Right lobe of liver (tissue), 6 donors: ENCODE measurements at regions not wholly inside any gene's neighbourhood (a gene's known extent, or its start where the extent isn't known, plus 50 kb on each side); places are given as distances from the start of the nearest gene placed in this dataset.

Experiments used
- ATAC-seq, 4 donors: fragments of 200-7000 bp; cut with Tn5 transposase; one replicate each; pipeline ENCODE4 v1.9.1; 2020; ENCODE audit warnings: mild to moderate bottlenecking in 4 of 4, moderate library complexity in 4 of 4
- DNase-seq, 3 donors: peaks; one replicate each; pipeline ENCODE4 v3.0.0-alpha.2; 2020
- H3K27ac ChIP-seq, 3 donors: fragments of 200-600 bp; one replicate each; pipeline ENCODE4 v1.8.0; 2022
- H3K27me3 ChIP-seq, 2 donors: fragments of 200-600 bp; one replicate each; pipeline ENCODE4 v1.8.0; 2022
- H3K36me3 ChIP-seq, 4 donors: fragments of 200-600 bp; sonication (generic) in 1 of 4; one replicate each; pipeline versions ENCODE4 v1.5.1 to v1.8.0; 2017 to 2022; ENCODE audit warnings: control low read depth in 1 of 4
- H3K4me1 ChIP-seq, 4 donors: fragments of 200-600 bp; sonication (generic) in 1 of 4; one replicate each; pipeline versions ENCODE4 v1.5.1 to v1.8.0; 2017 to 2022; ENCODE audit warnings: control low read depth in 1 of 4
- H3K4me3 ChIP-seq, 3 donors: fragments of 200-600 bp; one replicate each; pipeline ENCODE4 v1.8.0; 2022
- H3K9me3 ChIP-seq, 4 donors: fragments of 200-600 bp; sonication (generic) in 1 of 4; one replicate each; pipeline versions ENCODE4 v1.5.1 to v1.8.0; 2017 to 2022; ENCODE audit warnings: control low read depth in 1 of 4
- CTCF ChIP-seq, 4 donors: fragments of 200-600 bp in 3 of 4; fragments of 450-650 bp in 1 of 4; IDR thresholded peaks; one replicate each; pipeline versions ENCODE4 v1.5.1 to v1.8.0; 2016 to 2022; ENCODE audit warnings: antibody characterized with exemption in 4 of 4, mild to moderate bottlenecking in 2 of 4
- POLR2A ChIP-seq: fragments of 450-650 bp; IDR thresholded peaks from one replicate; pipeline ENCODE4 v1.6.1; 2017; ENCODE audit warnings: antibody characterized with exemption, mild to moderate bottlenecking
- WGBS: methylation state at CpG from one replicate; pipeline ENCODE4 v1.1.6; 2018; ENCODE audit warnings: low coverage, low lambda C conversion rate; ENCODE audit not compliant: insufficient coverage; ENCODE audit errors: missing lambda C conversion rate; 5-methylcytosine and 5-hydroxymethylcytosine counted together
- intact Hi-C, 2 donors: fragments of 100-400 bp; cut with DNase I; formaldehyde crosslinking; loops; one replicate each; pipeline versions ENCODE4 v1.11.2 to v1.14.1; 2022
- donor health status: DM: no; HTN: yes; CAD: no.
- donor health status: DM: no; HTN: no; CAD: no.
- donor health status: DM: no; HTN: no; CAD: no.
- donor health status: DM: no; HTN: yes; CAD: no.
- donor health status: DM: no; HTN: yes; CAD: no.

DNA sequence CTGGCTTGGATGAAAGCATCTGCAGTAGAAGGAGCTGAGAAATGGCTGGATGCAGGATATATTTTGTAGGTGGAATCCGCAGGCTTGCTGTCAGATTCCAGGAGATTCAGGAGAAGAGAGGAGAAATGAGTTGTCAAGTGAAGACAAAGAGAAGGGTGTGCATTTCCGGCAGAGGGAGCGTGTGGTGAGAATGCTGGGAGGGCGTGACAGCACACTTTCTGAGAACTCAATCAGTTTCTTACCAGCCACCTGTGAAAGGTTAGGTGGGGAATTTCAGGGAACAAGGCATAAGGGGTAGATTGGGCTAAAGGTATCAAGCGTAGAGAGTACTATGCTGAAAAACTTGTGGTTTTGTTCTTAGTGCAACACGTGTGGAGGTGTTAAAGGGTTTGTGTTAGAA is 199.3 kb upstream of the ANKH start:
- no peak for TF ChIP-seq POLR2A
- no peak for TF ChIP-seq CTCF (IDR thresholded peaks at IDR 0.05)
- Histone ChIP-seq H3K27me3 (no peaks in the 10 kb centered on the region), H3K4me3 (no peak overlapping the region), H3K4me1 (no peaks in the 10 kb centered on the region), H3K9me3 (no peaks in the 10 kb centered on the region), H3K27ac (no peak overlapping the region), H3K36me3 (no peaks in the 10 kb centered on the region)
- intact Hi-C loops: no loop called here
- WGBS: 68% methylated on average over 6 of the region's 6 CpGs
- DNase-seq (no peak), ATAC-seq (no peak)

DNA sequence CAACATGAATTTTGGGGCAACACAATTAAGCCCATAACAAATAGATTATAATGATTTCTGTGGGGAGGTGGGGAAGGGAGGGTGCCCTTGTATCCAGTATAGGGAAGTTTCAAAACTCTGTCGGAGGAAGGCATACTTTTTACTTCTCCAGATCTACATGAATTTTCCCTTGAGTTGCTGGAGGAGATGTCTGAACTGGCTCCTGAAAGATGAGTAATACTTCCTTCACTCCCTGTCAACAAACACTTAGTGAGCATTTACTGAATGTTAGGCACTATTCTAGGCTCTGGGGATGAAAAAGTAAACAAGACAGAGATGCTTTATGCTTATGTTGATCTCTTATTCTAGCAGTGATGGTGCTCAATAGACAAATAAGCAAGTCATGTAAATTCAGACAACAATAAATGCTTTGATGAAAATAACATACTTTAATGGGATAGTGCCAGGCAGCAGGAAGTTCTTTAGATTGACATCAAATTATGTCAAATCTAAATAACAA is 197.9 kb upstream of the ANKH start:
- intact Hi-C loops: no loop called here
- no peaks in the 10 kb centered on the region for H3K4me1 ChIP-seq
- WGBS: 50% methylated on average over 1 of the region's 1 CpG

DNA sequence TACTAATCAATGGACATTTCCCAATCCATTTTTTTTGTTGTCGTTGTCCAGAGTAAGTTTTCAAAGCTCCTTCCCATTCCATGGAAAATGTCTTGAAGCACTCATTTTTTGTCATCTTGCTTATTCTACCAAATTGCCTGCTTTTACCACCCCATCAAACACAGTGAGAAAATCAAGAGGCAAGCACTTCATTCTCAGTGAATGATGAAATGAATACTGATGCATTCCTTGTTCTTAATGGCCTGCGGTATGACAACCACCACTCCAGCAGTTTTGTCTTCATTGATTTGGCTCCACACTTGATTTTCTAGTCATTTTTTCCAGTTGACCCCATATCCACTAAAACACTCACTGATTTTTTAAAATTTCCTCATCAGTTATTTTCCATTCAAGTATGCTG is 193.5 kb upstream of the ANKH start:
- TF ChIP-seq POLR2A: no peak
- H3K36me3 ChIP-seq: no peaks in the 10 kb centered on the region
- no peak overlapping the region for H3K4me3 ChIP-seq
- H3K9me3 ChIP-seq: no peaks in the 10 kb centered on the region
- H3K27ac ChIP-seq: no peak overlapping the region
- ATAC-seq (no peak), DNase-seq (no peak)
- H3K4me1 ChIP-seq: no peaks in the 10 kb centered on the region
- H3K27me3 ChIP-seq: no peaks in the 10 kb centered on the region
- 67% methylated on average over 2 of the region's 2 CpGs for WGBS
- intact Hi-C loops: no loop called here

More for the DNA sequence above, 197.9 kb upstream of the ANKH start:
- Histone ChIP-seq H3K27me3 (no peaks in the 10 kb centered on the region), H3K27ac (no peak overlapping the region), H3K9me3 (no peaks in the 10 kb centered on the region), H3K36me3 (no peaks in the 10 kb centered on the region), H3K4me3 (no peak overlapping the region)
- TF ChIP-seq POLR2A: no peak
- TF ChIP-seq CTCF (IDR thresholded peaks at IDR 0.05): no peak
- DNase-seq (no peak), ATAC-seq (no peak)

DNA sequence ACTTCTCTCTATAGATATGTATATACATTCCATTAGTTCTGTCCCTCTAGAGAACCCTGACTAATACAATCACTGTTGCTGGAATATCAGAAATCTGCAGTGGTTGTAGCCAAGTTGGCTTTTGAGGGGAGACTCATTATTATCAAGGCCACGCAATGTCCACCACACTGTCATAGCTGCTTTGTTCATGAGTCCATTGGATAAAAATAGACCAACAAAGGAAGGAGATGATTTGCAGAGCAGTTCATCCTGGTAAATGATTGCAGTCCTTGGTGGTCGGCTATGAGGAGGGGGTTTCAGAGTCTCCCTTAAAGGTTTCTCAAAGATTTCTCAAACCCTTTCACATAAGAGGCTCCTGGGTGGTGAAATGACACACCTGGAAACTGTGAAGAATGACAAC is 192.8 kb upstream of the ANKH start:
- Histone ChIP-seq H3K36me3 (no peaks in the 10 kb centered on the region), H3K4me1 (no peaks in the 10 kb centered on the region), H3K27me3 (no peaks in the 10 kb centered on the region), H3K27ac (no peak overlapping the region), H3K4me3 (no peak overlapping the region), H3K9me3 (no peaks in the 10 kb centered on the region)
- intact Hi-C loops: no loop called here
- 88% methylated on average over 2 of the region's 2 CpGs for WGBS
- DNase-seq (no peak), ATAC-seq (no peak)
- no peak for TF ChIP-seq POLR2A
- no peak for TF ChIP-seq CTCF (IDR thresholded peaks at IDR 0.05)

DNA sequence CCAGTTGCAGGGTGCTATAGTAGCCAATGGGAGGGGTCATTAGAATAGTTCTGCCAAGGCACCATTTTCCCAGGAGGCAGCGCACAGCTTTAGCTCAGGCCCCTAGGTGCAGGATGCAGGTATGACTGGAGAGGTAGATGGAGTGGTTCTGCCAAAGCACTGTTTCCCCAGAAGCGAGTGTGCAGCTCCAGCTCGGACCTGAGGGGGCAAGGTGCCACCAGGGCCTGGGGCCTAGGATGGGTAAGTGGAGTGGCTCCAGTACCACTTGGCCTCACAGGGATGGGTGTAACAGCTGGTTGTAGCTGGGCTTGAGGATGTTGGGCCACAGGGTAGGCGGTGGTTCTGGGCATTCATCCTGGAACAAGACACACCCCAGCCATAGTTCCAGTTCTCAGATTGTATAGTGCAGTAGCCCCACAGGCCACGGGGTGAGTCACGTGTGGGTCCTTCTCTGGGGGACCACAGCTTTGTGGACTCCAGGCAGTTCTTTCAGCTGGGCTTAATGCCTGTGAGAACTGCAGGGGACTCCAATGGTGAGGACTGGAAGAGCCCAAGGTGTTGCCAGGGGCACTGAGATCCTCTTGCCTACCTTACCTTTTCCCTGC is 185.5 kb upstream of the ANKH start:
- DNase-seq (no peak), ATAC-seq (no peak)
- Histone ChIP-seq H3K36me3 (no peaks in the 10 kb centered on the region), H3K9me3 (no peaks in the 10 kb centered on the region), H3K27ac (no peak overlapping the region), H3K27me3 (no peaks in the 10 kb centered on the region), H3K4me3 (no peak overlapping the region), H3K4me1 (no peaks in the 10 kb centered on the region)
- no peak for TF ChIP-seq CTCF (IDR thresholded peaks at IDR 0.05)
- TF ChIP-seq POLR2A: no peak
- intact Hi-C loops: no loop called here
- no CpG with 5 or more reads among the region's 6 CpGs for WGBS
